H9 (cell line): ENCODE measurements at regions not wholly inside any gene's neighbourhood (a gene's known extent, or its start where the extent isn't known, plus 50 kb on each side); places are given as distances from the start of the nearest gene placed in this dataset.

Experiments
- DNase-seq: peaks from one replicate; pipeline ENCODE4 v3.0.0-alpha.2; 2017
- H2AFZ ChIP-seq: one replicate; pipeline ENCODE4 v1.6.1; 2013; ENCODE audit warnings: mild to moderate bottlenecking, low read length, control low read depth, moderate library complexity
- H2AK5ac ChIP-seq: 2 replicates; pipeline ENCODE4 v1.6.1; 2013; ENCODE audit warnings: low read length, control low read depth, mixed read lengths; ENCODE audit not compliant: insufficient read length
- H2BK120ac ChIP-seq: one replicate; pipeline ENCODE4 v1.6.1; 2013; ENCODE audit warnings: low read depth, mild to moderate bottlenecking, low read length, control low read depth, inconsistent platforms; ENCODE audit not compliant: poor library complexity, severe bottlenecking
- H2BK12ac ChIP-seq: 2 replicates; pipeline ENCODE4 v1.6.1; 2013; ENCODE audit warnings: low read length, control low read depth, mixed read lengths, low read depth; ENCODE audit not compliant: insufficient read length
- H2BK15ac ChIP-seq: 2 replicates; pipeline ENCODE4 v1.6.1; 2013; ENCODE audit warnings: low read depth, low read length, control low read depth
- H2BK20ac ChIP-seq: one replicate; pipeline ENCODE4 v1.6.1; 2013; ENCODE audit warnings: low read depth, mild to moderate bottlenecking, low read length, control low read depth, inconsistent platforms; ENCODE audit not compliant: poor library complexity, severe bottlenecking
- H2BK5ac ChIP-seq: 2 replicates; pipeline ENCODE4 v1.6.1; 2013; ENCODE audit warnings: low read length, control low read depth, mixed read lengths; ENCODE audit not compliant: insufficient read length
- H3K14ac ChIP-seq: 2 replicates; pipeline ENCODE4 v1.6.1; 2013; ENCODE audit warnings: low read length, control low read depth; ENCODE audit not compliant: insufficient read depth
- H3K18ac ChIP-seq: 2 replicates; pipeline ENCODE4 v1.6.1; 2013; ENCODE audit warnings: low read depth, mild to moderate bottlenecking, mixed read lengths, low read length, control low read depth; ENCODE audit not compliant: insufficient read length
- H3K23ac ChIP-seq: 2 replicates; pipeline ENCODE4 v1.6.1; 2013; ENCODE audit warnings: low read length, control low read depth, mixed read lengths, low read depth; ENCODE audit not compliant: insufficient read length
- H3K23me2 ChIP-seq: 2 replicates; pipeline ENCODE4 v1.6.1; 2013; ENCODE audit warnings: low read depth, mild to moderate bottlenecking, mixed read lengths, low read length, control low read depth; ENCODE audit not compliant: insufficient read length, poor library complexity, severe bottlenecking
- H3K27ac ChIP-seq: 2 replicates; pipeline ENCODE4 v1.5.1; 2013; ENCODE audit warnings: low read length, control low read depth, mixed read lengths, low read depth; ENCODE audit not compliant: insufficient read length
- H3K27me3 ChIP-seq: 2 replicates; pipeline ENCODE4 v1.6.1; 2013; ENCODE audit warnings: low read length, control low read depth, inconsistent platforms; ENCODE audit not compliant: insufficient read depth
- H3K4ac ChIP-seq: 2 replicates; pipeline ENCODE4 v1.6.1; 2013; ENCODE audit warnings: low read depth, mild to moderate bottlenecking, control low read depth, inconsistent platforms, low read length, moderate library complexity
- H3K4me1 ChIP-seq: 2 replicates; pipeline ENCODE4 v1.6.1; 2013; ENCODE audit warnings: low read length, control low read depth, inconsistent platforms; ENCODE audit not compliant: insufficient read depth
- H3K4me2 ChIP-seq: 2 replicates; pipeline ENCODE4 v1.6.1; 2013; ENCODE audit warnings: low read length, control low read depth, mixed read lengths; ENCODE audit not compliant: insufficient read length, insufficient read depth
- H3K56ac ChIP-seq: 2 replicates; pipeline ENCODE4 v1.6.1; 2013; ENCODE audit warnings: low read depth, mild to moderate bottlenecking, mixed read lengths, low read length, control low read depth; ENCODE audit not compliant: insufficient read length
- H3K79me1 ChIP-seq: 2 replicates; pipeline ENCODE4 v1.6.1; 2013; ENCODE audit warnings: low read depth, mild to moderate bottlenecking, moderate library complexity, low read length, control low read depth, inconsistent platforms; ENCODE audit not compliant: insufficient read depth, poor library complexity, severe bottlenecking
- H3K79me2 ChIP-seq: 2 replicates; pipeline ENCODE4 v1.6.1; 2013; ENCODE audit warnings: low read length, control low read depth, inconsistent platforms; ENCODE audit not compliant: insufficient read depth
- H3K9ac ChIP-seq: 2 replicates; pipeline ENCODE4 v1.6.1; 2013; ENCODE audit warnings: low read length, control low read depth, mixed read lengths; ENCODE audit not compliant: insufficient read length; ENCODE audit errors: extremely low read depth
- H3K9me3 ChIP-seq: one replicate; pipeline ENCODE4 v1.6.1; 2013; ENCODE audit warnings: low read depth, low read length, inconsistent platforms; ENCODE audit not compliant: control insufficient read depth
- H3T11ph ChIP-seq: one replicate; pipeline ENCODE4 v1.6.1; 2013; ENCODE audit warnings: mild to moderate bottlenecking, low read length, control low read depth, inconsistent platforms
- H4K20me1 ChIP-seq: one replicate; pipeline ENCODE4 v1.6.1; 2013; ENCODE audit not compliant: control insufficient read depth, insufficient read length, insufficient read depth
- H4K5ac ChIP-seq: 2 replicates; pipeline ENCODE4 v1.6.1; 2013; ENCODE audit warnings: low read depth, mild to moderate bottlenecking, mixed read lengths, low read length, control low read depth; ENCODE audit not compliant: insufficient read length
- H4K8ac ChIP-seq: replicated peaks from 2 replicates; pipeline ENCODE4 v1.6.1; 2013; ENCODE audit warnings: low read length, control low read depth, mixed read lengths, low read depth; ENCODE audit not compliant: insufficient read length
- H4K91ac ChIP-seq: 2 replicates; pipeline ENCODE4 v1.6.1; 2013; ENCODE audit warnings: low read depth, mild to moderate bottlenecking, moderate library complexity, mixed read lengths, low read length, control low read depth; ENCODE audit not compliant: insufficient read length
- H3K27ac Mint-ChIP-seq, 3 experiments: 2 replicates in 2 of 3; 3 replicates in 1 of 3; pipeline ENCODE4 v1.8.0; 2020 to 2021; ENCODE audit warnings: mixed read lengths in 3 of 3, mild to moderate bottlenecking in 1 of 3, moderate library complexity in 1 of 3
- H3K27me3 Mint-ChIP-seq: 2 replicates; pipeline ENCODE4 v1.8.0; 2021; ENCODE audit warnings: low read depth, mild to moderate bottlenecking, moderate library complexity, mixed read lengths
- H3K36me3 Mint-ChIP-seq, 3 experiments: 2 replicates in 2 of 3; 3 replicates in 1 of 3; pipeline ENCODE4 v1.8.0; 2020 to 2021; ENCODE audit warnings: low read depth in 3 of 3, mixed read lengths in 3 of 3; ENCODE audit not compliant: insufficient read depth in 1 of 3
- H3K4me1 Mint-ChIP-seq, 2 experiments: 2 replicates each; pipeline ENCODE4 v1.8.0; 2020; ENCODE audit warnings: mixed read lengths in 2 of 2
- H3K4me3 Mint-ChIP-seq, 2 experiments: 2 replicates in 1 of 2; 3 replicates in 1 of 2; pipeline ENCODE4 v1.8.0; 2020 to 2021; ENCODE audit warnings: mild to moderate bottlenecking in 2 of 2, mixed read lengths in 2 of 2, moderate library complexity in 1 of 2
- H3K9me3 Mint-ChIP-seq, 2 experiments: 2 replicates in 1 of 2; 3 replicates in 1 of 2; pipeline ENCODE4 v1.8.0; 2020; ENCODE audit warnings: mild to moderate bottlenecking in 2 of 2, mixed read lengths in 2 of 2, moderate library complexity in 1 of 2
- WGBS: extraction: QIAGEN DNeasy Blood & Tissue Kit; methylation state at CpG from one replicate; pipeline ENCODE4 v1.1.7; 2013; ENCODE audit warnings: missing lambda C conversion rate, low lambda C conversion rate, mixed read lengths; ENCODE audit not compliant: insufficient read length; ENCODE audit errors: extremely low coverage; 5-methylcytosine and 5-hydroxymethylcytosine counted together
- TF ChIP-seq, protein P1 (sequence below): fragments of 200-600 bp; sonication (generic); conservative IDR thresholded peaks from 3 replicates; pipeline ENCODE4 v1.8.0; 2021; ENCODE audit warnings: antibody characterized with exemption, mild to moderate bottlenecking

- Histone ChIP-seq H4K8ac (no peak overlapping the region), H2BK5ac (no peak overlapping the region), H3K4me2 (no peak overlapping the region), H3K79me2 (no peaks in the 10 kb centered on the region), H3K56ac (no peak overlapping the region), H3K27me3 (no peaks in the 10 kb centered on the region), H3T11ph (no peak overlapping the region), H4K91ac (no peak overlapping the region), H3K18ac (no peak overlapping the region), H2BK120ac (no peak overlapping the region), H3K4me1 (no peaks in the 10 kb centered on the region), H2BK12ac (no peak overlapping the region), H4K20me1 (no peaks in the 10 kb centered on the region), H3K27ac (no peak overlapping the region), H3K23ac (no peak overlapping the region), H3K14ac (no peak overlapping the region), H3K9me3 (no peaks in the 10 kb centered on the region), H4K5ac (no peak overlapping the region), H3K79me1 (no peaks in the 10 kb centered on the region), H2BK15ac (no peak overlapping the region), H3K4ac (no peak overlapping the region), H3K23me2 (no peaks in the 10 kb centered on the region), H3K9ac (no peak overlapping the region), H2AFZ (no peak overlapping the region), H2BK20ac (no peak overlapping the region), H2AK5ac (no peak overlapping the region)
- Mint-ChIP-seq H3K9me3 (peaks cover 13 to 17% of the 10 kb centered on the region in 2 experiments; a peak in 4 of 5 replicates), H3K27me3 (peaks cover 16% of the 10 kb centered on the region), H3K4me3 (no peak overlapping the region), H3K4me1 (no peaks in the 10 kb centered on the region), H3K36me3 (no peaks in the 10 kb centered on the region; a peak in 3 of 7 replicates), H3K27ac (no peak overlapping the region)
- DNase-seq, result no peak
- whole genome bisulfite sequencing, result no CpG with 5 or more reads among the region's 6 CpGs
- TF ChIP-seq, protein P1, sequence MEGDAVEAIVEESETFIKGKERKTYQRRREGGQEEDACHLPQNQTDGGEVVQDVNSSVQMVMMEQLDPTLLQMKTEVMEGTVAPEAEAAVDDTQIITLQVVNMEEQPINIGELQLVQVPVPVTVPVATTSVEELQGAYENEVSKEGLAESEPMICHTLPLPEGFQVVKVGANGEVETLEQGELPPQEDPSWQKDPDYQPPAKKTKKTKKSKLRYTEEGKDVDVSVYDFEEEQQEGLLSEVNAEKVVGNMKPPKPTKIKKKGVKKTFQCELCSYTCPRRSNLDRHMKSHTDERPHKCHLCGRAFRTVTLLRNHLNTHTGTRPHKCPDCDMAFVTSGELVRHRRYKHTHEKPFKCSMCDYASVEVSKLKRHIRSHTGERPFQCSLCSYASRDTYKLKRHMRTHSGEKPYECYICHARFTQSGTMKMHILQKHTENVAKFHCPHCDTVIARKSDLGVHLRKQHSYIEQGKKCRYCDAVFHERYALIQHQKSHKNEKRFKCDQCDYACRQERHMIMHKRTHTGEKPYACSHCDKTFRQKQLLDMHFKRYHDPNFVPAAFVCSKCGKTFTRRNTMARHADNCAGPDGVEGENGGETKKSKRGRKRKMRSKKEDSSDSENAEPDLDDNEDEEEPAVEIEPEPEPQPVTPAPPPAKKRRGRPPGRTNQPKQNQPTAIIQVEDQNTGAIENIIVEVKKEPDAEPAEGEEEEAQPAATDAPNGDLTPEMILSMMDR, result no peak
These were observed 125.1 kb upstream of the NXT1 start for GRCh38 chr20:23225407-23226060.
